ENCODE measurements at regions not wholly inside any gene's neighbourhood (a gene's known extent, or its start where the extent isn't known, plus 50 kb on each side); places are given as distances from the start of the nearest gene placed in this dataset.

- H3K27ac Mint-ChIP-seq = no peak overlapping the region
- no peaks in the 10 kb centered on the region for H3K27me3 Mint-ChIP-seq (ENCODE audit: low read depth)
- no peaks in the 10 kb centered on the region for H3K9me3 Mint-ChIP-seq
- no peak for DNase-seq (ENCODE audit: low spot score in 2 of 2, unreplicated experiment in 2 of 2)
- H3K4me1 Mint-ChIP-seq = peaks cover 21% of the 10 kb centered on the region
- H3K36me3 Mint-ChIP-seq = no peaks in the 10 kb centered on the region
- no peak for TF ChIP-seq CTCF (IDR thresholded peaks at IDR 0.05; ENCODE audit: unreplicated experiment)
- no peak overlapping the region for H3K4me3 Mint-ChIP-seq
Measured at GRCh38 chr17:70871180-70871818, 702.0 kb downstream of the KCNJ2 start.

- H3K9me3 Mint-ChIP-seq = no peaks in the 10 kb centered on the region
- H3K4me3 Mint-ChIP-seq = no peak overlapping the region
- peaks cover 21% of the 10 kb centered on the region for H3K4me1 Mint-ChIP-seq
- no peak for TF ChIP-seq CTCF (IDR thresholded peaks at IDR 0.05; ENCODE audit: unreplicated experiment)
- no peaks in the 10 kb centered on the region for H3K27me3 Mint-ChIP-seq (ENCODE audit: low read depth)
- no peaks in the 10 kb centered on the region for H3K36me3 Mint-ChIP-seq
- no peak for DNase-seq (ENCODE audit: low spot score in 2 of 2, unreplicated experiment in 2 of 2)
- no peak overlapping the region for H3K27ac Mint-ChIP-seq
Measured at GRCh38 chr17:70872103-70872502, 702.8 kb downstream of the KCNJ2 start.

- no peak for DNase-seq (ENCODE audit: low spot score in 2 of 2, unreplicated experiment in 2 of 2)
- Mint-ChIP-seq H3K27ac (peak overlapping the region; percentile 56), H3K27me3 (ENCODE audit: low read depth) (peaks cover 13% of the 10 kb centered on the region), H3K4me1 (peaks cover 16% of the 10 kb centered on the region), H3K36me3 (no peaks in the 10 kb centered on the region), H3K4me3 (no peak overlapping the region), H3K9me3 (no peaks in the 10 kb centered on the region)
- TF ChIP-seq CTCF (IDR thresholded peaks at IDR 0.05; ENCODE audit: unreplicated experiment) = no peak
Measured at GRCh38 chr17:70875729-70876310, 706.5 kb downstream of the KCNJ2 start.

GRCh38 chr17:70878879-70879278 lies 709.5 kb downstream of the KCNJ2 start:
- peaks cover 20% of the 10 kb centered on the region for H3K4me1 Mint-ChIP-seq
- DNase-seq (ENCODE audit: low spot score in 2 of 2, unreplicated experiment in 2 of 2) = no peak
- TF ChIP-seq CTCF (IDR thresholded peaks at IDR 0.05; ENCODE audit: unreplicated experiment) = no peak
- peaks cover 31% of the 10 kb centered on the region for H3K27me3 Mint-ChIP-seq (ENCODE audit: low read depth)
- H3K4me3 Mint-ChIP-seq = no peak overlapping the region
- no peak overlapping the region for H3K27ac Mint-ChIP-seq
- no peaks in the 10 kb centered on the region for H3K9me3 Mint-ChIP-seq
- no peaks in the 10 kb centered on the region for H3K36me3 Mint-ChIP-seq

- Mint-ChIP-seq H3K9me3 (no peaks in the 10 kb centered on the region), H3K27ac (no peak overlapping the region), H3K4me1 (peaks cover 20% of the 10 kb centered on the region), H3K27me3 (ENCODE audit: low read depth) (peaks cover 31% of the 10 kb centered on the region), H3K4me3 (no peak overlapping the region), H3K36me3 (no peaks in the 10 kb centered on the region)
- no peak for DNase-seq (ENCODE audit: low spot score in 2 of 2, unreplicated experiment in 2 of 2)
- no peak for TF ChIP-seq CTCF (IDR thresholded peaks at IDR 0.05; ENCODE audit: unreplicated experiment)
Measured at GRCh38 chr17:70879401-70879800, 710.1 kb downstream of the KCNJ2 start.
